ENCODE measurements at regions not wholly inside any gene's neighbourhood (a gene's known extent, or its start where the extent isn't known, plus 50 kb on each side); places are given as distances from the start of the nearest gene placed in this dataset.

- Mint-ChIP-seq H3K4me1 (peaks cover 12% of the 10 kb centered on the region), H3K36me3 (no peaks in the 10 kb centered on the region), H3K4me3 (no peak overlapping the region), H3K27me3 (ENCODE audit: insufficient read depth, low read depth) (peaks cover 5% of the 10 kb centered on the region), H3K9me3 (no peaks in the 10 kb centered on the region), H3K27ac (no peak overlapping the region)
- no peaks in the 10 kb centered on the region for H3K27me3 ChIP-seq
- no peak overlapping the region for H3K9ac ChIP-seq
- no peak overlapping the region for H3K4me3 ChIP-seq
- no peak overlapping the region for H3K27ac ChIP-seq
- H3K79me2 ChIP-seq (ENCODE audit: low read depth), result no peaks in the 10 kb centered on the region
- H4K20me1 ChIP-seq (ENCODE audit: low read depth), result no peaks in the 10 kb centered on the region
- no peaks in the 10 kb centered on the region for H3K36me3 ChIP-seq
- DNase-seq (ENCODE audit: low spot score), result no peak
- H3K9me3 ChIP-seq (ENCODE audit: low read depth), result no peaks in the 10 kb centered on the region
- TF ChIP-seq CTCF (IDR thresholded peaks at IDR 0.05) (no peak), EZH2phosphoT487 (IDR thresholded peaks at IDR 0.05) (no peak), EZH2 (IDR thresholded peaks at IDR 0.05) (no peak)
- no peak overlapping the region for H2AFZ ChIP-seq (replicated peaks)
- no peak overlapping the region for H3K4me2 ChIP-seq
- H3K4me1 ChIP-seq, result peaks cover 7% of the 10 kb centered on the region
- H3F3A ChIP-seq (ENCODE audit: low read depth), result no peaks in the 10 kb centered on the region
Observed at GRCh38 chr10:128721963-128722445, 595.8 kb upstream of the MKI67 start.

- Mint-ChIP-seq H3K36me3 (no peaks in the 10 kb centered on the region), H3K4me1 (peaks cover 12% of the 10 kb centered on the region), H3K27me3 (ENCODE audit: insufficient read depth, low read depth) (peaks cover 5% of the 10 kb centered on the region), H3K9me3 (no peaks in the 10 kb centered on the region), H3K27ac (no peak overlapping the region), H3K4me3 (no peak overlapping the region)
- Histone ChIP-seq H3K4me1 (peaks cover 16% of the 10 kb centered on the region), H3K9me3 (ENCODE audit: low read depth) (no peaks in the 10 kb centered on the region), H3K27me3 (no peaks in the 10 kb centered on the region), H3K4me2 (no peak overlapping the region), H2AFZ (replicated peaks) (no peak overlapping the region), H3F3A (ENCODE audit: low read depth) (no peaks in the 10 kb centered on the region), H3K36me3 (no peaks in the 10 kb centered on the region), H3K4me3 (no peak overlapping the region), H3K27ac (no peak overlapping the region), H4K20me1 (ENCODE audit: low read depth) (no peaks in the 10 kb centered on the region), H3K9ac (no peak overlapping the region), H3K79me2 (ENCODE audit: low read depth) (no peaks in the 10 kb centered on the region)
- no peak for TF ChIP-seq EZH2phosphoT487 (IDR thresholded peaks at IDR 0.05)
- TF ChIP-seq CTCF (IDR thresholded peaks at IDR 0.05), result no peak
- TF ChIP-seq EZH2 (IDR thresholded peaks at IDR 0.05), result no peak
- no peak for DNase-seq (ENCODE audit: low spot score)
Observed at GRCh38 chr10:128722947-128723346, 596.7 kb upstream of the MKI67 start.

GRCh38 chr10:128723631-128724205 lies 597.5 kb upstream of the MKI67 start:
- TF ChIP-seq CTCF (IDR thresholded peaks at IDR 0.05) (no peak), EZH2phosphoT487 (IDR thresholded peaks at IDR 0.05) (no peak), EZH2 (IDR thresholded peaks at IDR 0.05) (no peak)
- Mint-ChIP-seq H3K9me3 (no peaks in the 10 kb centered on the region), H3K4me1 (peaks cover 12% of the 10 kb centered on the region), H3K4me3 (no peak overlapping the region), H3K36me3 (no peaks in the 10 kb centered on the region), H3K27me3 (ENCODE audit: insufficient read depth, low read depth) (peaks cover 5% of the 10 kb centered on the region), H3K27ac (no peak overlapping the region)
- Histone ChIP-seq H3K79me2 (ENCODE audit: low read depth) (no peaks in the 10 kb centered on the region), H3K9me3 (ENCODE audit: low read depth) (no peaks in the 10 kb centered on the region), H3K27me3 (no peaks in the 10 kb centered on the region), H3F3A (ENCODE audit: low read depth) (peaks cover 5% of the 10 kb centered on the region), H3K4me1 (peaks cover 24% of the 10 kb centered on the region), H3K36me3 (no peaks in the 10 kb centered on the region), H3K4me3 (no peak overlapping the region), H2AFZ (replicated peaks) (no peak overlapping the region), H3K27ac (no peak overlapping the region), H3K9ac (no peak overlapping the region), H3K4me2 (no peak overlapping the region), H4K20me1 (ENCODE audit: low read depth) (no peaks in the 10 kb centered on the region)
- DNase-seq (ENCODE audit: low spot score), result no peak
